Vagina (tissue), 2 donors: ENCODE measurements at regions not wholly inside any gene's neighbourhood (a gene's known extent, or its start where the extent isn't known, plus 50 kb on each side); places are given as distances from the start of the nearest gene placed in this dataset.

ENCODE experiments used
- DNase-seq, 2 donors: peaks; one replicate each; pipeline ENCODE4 v3.0.0-alpha.2; 2017; ENCODE audit errors: extremely low spot score in 2 of 2
- H3K27ac ChIP-seq: fragments of 200-600 bp; sonication (generic); one replicate; pipeline ENCODE4 v1.5.1; 2019
- H3K27me3 ChIP-seq: fragments of 200-600 bp; sonication (generic); one replicate; pipeline ENCODE4 v1.5.1; 2019
- H3K36me3 ChIP-seq, 2 donors: fragments of 200-600 bp; sonication (generic); one replicate each; pipeline ENCODE4 v1.5.1; 2017 to 2019
- H3K4me1 ChIP-seq: fragments of 200-600 bp; sonication (generic); one replicate; pipeline ENCODE4 v1.5.1; 2019
- H3K4me3 ChIP-seq, 2 donors: fragments of 200-600 bp; sonication (generic); 1 replicate in 1 of 2; 2 replicates in 1 of 2; pipeline ENCODE4 v1.5.1; 2016 to 2019
- H3K9me3 ChIP-seq: fragments of 200-600 bp; sonication (generic); one replicate; pipeline ENCODE4 v1.5.1; 2019
- POLR2A ChIP-seq, 2 donors: fragments of 450-650 bp; IDR thresholded peaks; one replicate each; pipeline ENCODE4 v1.6.1; 2017; ENCODE audit warnings: antibody characterized with exemption in 2 of 2, mild to moderate bottlenecking in 2 of 2, moderate library complexity in 2 of 2
- POLR2AphosphoS5 ChIP-seq, 2 donors: sonication (generic); formaldehyde crosslinking; IDR thresholded peaks; one replicate each; pipeline ENCODE4 v1.9.0; 2017; ENCODE audit warnings: antibody characterized with exemption in 2 of 2, mild to moderate bottlenecking in 2 of 2, low read depth in 1 of 2; ENCODE audit not compliant: insufficient read depth in 1 of 2
- intact Hi-C: fragments of 100-400 bp; cut with DNase I; formaldehyde crosslinking; loops from one replicate; pipeline ENCODE4 v1.15.1; 2023
- TF ChIP-seq, protein P1 (sequence below), 3 experiments: fragments of 450-650 bp in 2 of 3; fragments of 200-600 bp in 1 of 3; sonication (generic) in 1 of 3; IDR thresholded peaks; one replicate each; pipeline ENCODE4 v1.5.1; 2017 to 2019; ENCODE audit warnings: antibody characterized with exemption in 3 of 3, mild to moderate bottlenecking in 2 of 3, moderate library complexity in 2 of 3

DNA sequence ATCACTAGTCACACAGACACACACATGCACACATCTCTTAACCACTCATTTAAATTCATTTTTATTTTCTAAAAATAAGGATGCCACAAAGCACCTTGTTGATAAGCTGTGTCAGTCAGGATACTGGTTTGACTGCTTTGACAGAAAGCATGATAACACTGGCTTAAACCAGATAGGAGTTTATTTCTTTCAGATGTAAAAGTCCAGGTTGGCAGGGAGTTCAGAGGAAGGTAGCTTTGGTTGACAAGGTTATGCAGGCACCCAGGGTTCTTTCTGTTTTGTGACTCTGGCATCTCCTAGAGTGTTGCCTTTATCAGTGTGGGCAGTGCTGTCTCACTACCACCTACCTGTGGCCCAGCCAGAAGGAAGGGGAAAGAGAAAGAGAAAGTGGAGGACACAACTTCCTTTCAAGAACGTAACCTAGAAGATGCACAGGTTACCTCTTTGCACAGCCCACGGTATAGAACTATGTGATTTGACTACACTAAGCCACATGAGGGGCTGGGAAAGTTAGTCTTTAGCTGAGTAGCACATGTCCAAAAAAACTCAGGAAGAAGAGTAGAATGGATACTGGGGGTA lies 334.7 kb downstream of the OSTF1 start:
- TF ChIP-seq POLR2AphosphoS5 (IDR thresholded peaks at IDR 0.05; ENCODE audit: insufficient read depth in 1 of 2, low read depth in 1 of 2) (no peak), POLR2A (IDR thresholded peaks at IDR 0.05) (no peak)
- TF ChIP-seq, protein P1, sequence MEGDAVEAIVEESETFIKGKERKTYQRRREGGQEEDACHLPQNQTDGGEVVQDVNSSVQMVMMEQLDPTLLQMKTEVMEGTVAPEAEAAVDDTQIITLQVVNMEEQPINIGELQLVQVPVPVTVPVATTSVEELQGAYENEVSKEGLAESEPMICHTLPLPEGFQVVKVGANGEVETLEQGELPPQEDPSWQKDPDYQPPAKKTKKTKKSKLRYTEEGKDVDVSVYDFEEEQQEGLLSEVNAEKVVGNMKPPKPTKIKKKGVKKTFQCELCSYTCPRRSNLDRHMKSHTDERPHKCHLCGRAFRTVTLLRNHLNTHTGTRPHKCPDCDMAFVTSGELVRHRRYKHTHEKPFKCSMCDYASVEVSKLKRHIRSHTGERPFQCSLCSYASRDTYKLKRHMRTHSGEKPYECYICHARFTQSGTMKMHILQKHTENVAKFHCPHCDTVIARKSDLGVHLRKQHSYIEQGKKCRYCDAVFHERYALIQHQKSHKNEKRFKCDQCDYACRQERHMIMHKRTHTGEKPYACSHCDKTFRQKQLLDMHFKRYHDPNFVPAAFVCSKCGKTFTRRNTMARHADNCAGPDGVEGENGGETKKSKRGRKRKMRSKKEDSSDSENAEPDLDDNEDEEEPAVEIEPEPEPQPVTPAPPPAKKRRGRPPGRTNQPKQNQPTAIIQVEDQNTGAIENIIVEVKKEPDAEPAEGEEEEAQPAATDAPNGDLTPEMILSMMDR (IDR thresholded peaks at IDR 0.05), result no peak
- intact Hi-C loops, result no loop called here
- H3K36me3 ChIP-seq, result no peaks in the 10 kb centered on the region
- DNase-seq, result no peak
- H3K9me3 ChIP-seq, result no peaks in the 10 kb centered on the region
- H3K27ac ChIP-seq, result no peak overlapping the region
- H3K27me3 ChIP-seq, result no peaks in the 10 kb centered on the region
- no peak overlapping the region for H3K4me3 ChIP-seq
- H3K4me1 ChIP-seq, result no peaks in the 10 kb centered on the region

DNA sequence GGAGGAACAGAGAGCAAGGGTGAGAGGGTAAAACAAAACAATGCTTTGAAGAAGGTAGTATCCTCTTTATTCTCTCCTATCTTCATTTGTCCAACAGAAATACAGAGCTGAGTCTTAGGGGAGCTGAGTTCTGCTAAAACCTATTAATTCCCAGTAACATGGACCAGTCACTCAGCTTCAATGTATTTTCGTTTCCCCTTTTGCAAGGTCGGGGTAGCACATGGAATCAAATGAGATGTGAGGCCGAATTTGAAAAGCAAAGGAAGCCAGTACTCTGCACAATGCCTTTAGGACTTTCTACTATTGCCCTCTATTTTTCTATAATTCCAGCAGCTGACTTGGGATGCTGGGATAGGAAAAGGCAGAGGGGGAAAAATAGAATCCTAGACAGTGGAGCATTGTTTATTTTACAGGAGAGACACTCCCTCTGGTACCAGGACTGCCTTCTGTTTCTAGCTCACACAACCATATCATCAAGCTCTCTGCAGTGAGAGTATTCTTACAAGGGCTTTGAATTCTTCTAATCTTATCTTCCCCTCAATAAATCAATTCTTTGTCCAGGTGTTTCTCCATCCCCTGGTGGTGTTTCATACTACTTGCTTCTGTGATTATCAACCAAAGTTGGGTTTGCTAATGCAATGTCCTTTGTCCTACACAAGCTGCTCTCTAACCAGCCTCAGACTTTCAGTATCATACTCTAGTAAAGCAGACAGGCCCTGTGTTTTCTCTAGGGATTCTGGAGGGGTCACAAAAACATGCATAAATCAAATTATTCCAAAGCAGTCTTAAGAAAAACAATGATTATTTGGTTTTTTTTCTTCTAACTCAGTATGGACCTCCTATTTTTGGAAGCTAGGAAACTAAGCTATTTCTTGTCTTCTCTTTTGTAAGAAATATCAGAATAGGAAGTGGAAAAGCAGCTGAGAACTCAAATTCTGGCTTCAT lies 341.5 kb downstream of the OSTF1 start:
- no peak for DNase-seq
- H3K9me3 ChIP-seq, result no peaks in the 10 kb centered on the region
- intact Hi-C loops, result no loop called here
- H3K4me1 ChIP-seq, result peaks cover 19% of the 10 kb centered on the region
- H3K27me3 ChIP-seq, result no peaks in the 10 kb centered on the region
- TF ChIP-seq POLR2AphosphoS5 (IDR thresholded peaks at IDR 0.05; ENCODE audit: insufficient read depth in 1 of 2, low read depth in 1 of 2) (no peak), POLR2A (IDR thresholded peaks at IDR 0.05) (no peak)
- TF ChIP-seq, protein P1 (IDR thresholded peaks at IDR 0.05), result no peak
- no peak overlapping the region for H3K4me3 ChIP-seq
- peak overlapping the region; percentile 15 for H3K27ac ChIP-seq
- no peaks in the 10 kb centered on the region for H3K36me3 ChIP-seq

- DNase-seq, result no peak
- peak overlapping the region; percentile 25 for H3K27ac ChIP-seq
- TF ChIP-seq POLR2A (IDR thresholded peaks at IDR 0.05), result no peak
- TF ChIP-seq POLR2AphosphoS5 (IDR thresholded peaks at IDR 0.05; ENCODE audit: insufficient read depth in 1 of 2, low read depth in 1 of 2), result no peak
- TF ChIP-seq, protein P1 (IDR thresholded peaks at IDR 0.05), result no peak
- intact Hi-C loops, result no loop called here
- no peaks in the 10 kb centered on the region for H3K36me3 ChIP-seq
- no peaks in the 10 kb centered on the region for H3K9me3 ChIP-seq
- no peaks in the 10 kb centered on the region for H3K27me3 ChIP-seq
- peaks cover 19% of the 10 kb centered on the region for H3K4me1 ChIP-seq
- H3K4me3 ChIP-seq, result no peak overlapping the region
Measured at GRCh38 chr9:75431375-75431774, 343.1 kb downstream of the OSTF1 start.

- TF ChIP-seq, protein P1 (IDR thresholded peaks at IDR 0.05), result no peak
- TF ChIP-seq POLR2A (IDR thresholded peaks at IDR 0.05) (no peak), POLR2AphosphoS5 (IDR thresholded peaks at IDR 0.05; ENCODE audit: insufficient read depth in 1 of 2, low read depth in 1 of 2) (no peak)
- Histone ChIP-seq H3K4me1 (peaks cover 19% of the 10 kb centered on the region), H3K27ac (peak overlapping the region; percentile 25)
Measured at GRCh38 chr9:75432386-75432785, 344.1 kb downstream of the OSTF1 start.

GRCh38 chr9:75432888-75433287 lies 344.6 kb downstream of the OSTF1 start:
- H3K4me1 ChIP-seq, result peaks cover 19% of the 10 kb centered on the region
- H3K4me3 ChIP-seq, result no peak overlapping the region
- no peak for DNase-seq
- TF ChIP-seq POLR2A (IDR thresholded peaks at IDR 0.05) (no peak), POLR2AphosphoS5 (IDR thresholded peaks at IDR 0.05; ENCODE audit: insufficient read depth in 1 of 2, low read depth in 1 of 2) (peak in 1 of 2 donors; percentile 57)
- H3K36me3 ChIP-seq, result no peaks in the 10 kb centered on the region
- intact Hi-C loops, result no loop called here
- H3K27me3 ChIP-seq, result no peaks in the 10 kb centered on the region
- no peaks in the 10 kb centered on the region for H3K9me3 ChIP-seq
- H3K27ac ChIP-seq, result peak overlapping the region; percentile 58

More at GRCh38 chr9:75432386-75432785, 344.1 kb downstream of the OSTF1 start:
- no peak for DNase-seq
- intact Hi-C loops, result no loop called here
- Histone ChIP-seq H3K9me3 (no peaks in the 10 kb centered on the region), H3K4me3 (no peak overlapping the region), H3K27me3 (no peaks in the 10 kb centered on the region), H3K36me3 (no peaks in the 10 kb centered on the region)
